SK-N-DZ (cell line): ENCODE measurements at regions not wholly inside any gene's neighbourhood (a gene's known extent, or its start where the extent isn't known, plus 50 kb on each side); places are given as distances from the start of the nearest gene placed in this dataset.

ENCODE experiments used
- DNase-seq: peaks from one replicate; pipeline ENCODE4 v3.0.0-alpha.2; 2015; ENCODE audit warnings: low spot score

DNA sequence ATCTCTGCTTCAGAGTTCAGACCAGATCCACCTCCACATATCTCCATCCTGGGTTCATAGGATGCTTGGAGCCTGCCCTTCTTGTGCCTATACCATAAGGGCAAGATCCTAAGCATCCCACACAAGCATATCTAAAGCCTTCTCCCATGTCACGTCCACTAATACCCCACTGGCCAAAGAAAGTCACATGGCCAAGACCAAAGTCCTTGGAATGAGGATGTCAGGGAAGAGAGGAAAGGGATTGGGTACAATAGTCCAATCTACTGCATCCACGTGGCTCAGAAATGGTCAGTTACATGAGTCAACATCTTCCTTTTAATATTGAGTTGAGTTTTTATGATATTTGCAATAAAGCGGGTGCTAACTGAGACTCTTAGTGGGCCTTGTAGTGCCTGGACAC lies 515.9 kb upstream of the SULF2 start:
- no peak for DNase-seq

GRCh38 chr20:48300529-48300928 lies 515.2 kb upstream of the SULF2 start:
- no peak for DNase-seq

- no peak for DNase-seq
Measured at GRCh38 chr20:48298851-48299484, 513.7 kb upstream of the SULF2 start.

GRCh38 chr20:48298433-48298832 lies 513.2 kb upstream of the SULF2 start:
- no peak for DNase-seq

DNA sequence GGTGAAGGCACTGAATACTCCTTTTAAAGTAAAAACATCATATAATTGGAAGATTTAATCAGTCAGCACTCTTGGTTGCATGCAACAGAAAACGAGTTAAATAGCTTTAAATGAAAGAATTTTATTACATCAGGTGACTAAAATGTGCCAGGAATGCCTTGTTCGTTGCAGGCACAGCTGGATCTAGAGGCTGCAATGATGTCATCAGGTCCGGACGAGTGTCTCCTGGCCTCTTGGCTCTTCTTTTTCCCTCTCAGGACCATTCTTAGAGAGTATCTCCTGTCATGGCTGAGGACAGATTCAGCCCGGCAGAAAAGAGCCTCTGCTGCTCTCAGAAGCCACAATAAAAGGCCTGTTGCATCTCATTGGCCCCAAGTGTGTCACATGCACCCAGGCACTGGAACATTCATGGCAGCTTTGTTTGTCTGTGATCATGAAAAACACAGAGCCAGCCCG lies 510.7 kb upstream of the SULF2 start:
- peak; percentile 55 for DNase-seq

- DNase-seq, result peak; percentile 97
Measured at GRCh38 chr20:48295445-48295903, 510.2 kb upstream of the SULF2 start.

DNA sequence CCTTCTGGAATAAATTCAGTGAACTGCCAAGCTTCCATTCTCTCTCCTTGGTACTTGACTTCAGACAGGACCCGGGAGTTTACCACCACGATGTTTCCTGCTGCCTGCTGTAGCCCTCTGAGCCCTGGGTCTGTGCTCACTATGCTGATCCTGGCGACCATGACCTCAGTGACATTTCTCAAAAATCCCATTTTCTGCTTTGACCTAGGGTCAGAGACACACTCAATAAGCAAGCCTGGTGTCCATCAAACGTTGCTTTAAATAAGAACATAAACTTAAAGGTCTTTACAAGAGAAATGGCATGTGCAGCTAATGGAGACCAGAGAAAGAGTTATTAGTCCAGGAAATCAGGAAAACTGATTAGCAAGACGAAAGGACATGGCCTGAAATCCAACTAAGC lies 509.7 kb upstream of the SULF2 start:
- DNase-seq, result peak; percentile 95

- DNase-seq, result peak; percentile 59
Measured at GRCh38 chr20:48294196-48294595, 508.9 kb upstream of the SULF2 start.

- no peak for DNase-seq
Measured at GRCh38 chr20:48293671-48294070, 508.4 kb upstream of the SULF2 start.

DNA sequence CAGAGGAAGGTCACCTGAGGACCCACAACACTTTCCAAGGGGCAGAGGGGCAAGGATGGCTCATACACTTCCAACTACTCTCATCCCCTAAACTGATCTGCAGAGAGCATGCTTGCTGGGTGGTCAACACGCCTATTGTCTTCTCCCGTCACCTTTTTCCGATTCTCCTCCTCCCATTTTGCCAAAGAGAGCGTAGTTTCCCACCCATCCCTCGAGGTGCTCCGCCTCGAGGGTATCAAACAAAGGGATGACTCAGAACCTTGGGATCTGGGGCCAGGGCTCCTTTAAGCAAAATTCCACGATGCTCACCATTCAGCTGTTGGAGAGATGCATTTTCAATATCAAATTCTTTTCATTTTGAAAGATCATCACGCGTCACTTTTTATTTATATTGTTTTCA lies 507.5 kb upstream of the SULF2 start:
- DNase-seq, result no peak

DNA sequence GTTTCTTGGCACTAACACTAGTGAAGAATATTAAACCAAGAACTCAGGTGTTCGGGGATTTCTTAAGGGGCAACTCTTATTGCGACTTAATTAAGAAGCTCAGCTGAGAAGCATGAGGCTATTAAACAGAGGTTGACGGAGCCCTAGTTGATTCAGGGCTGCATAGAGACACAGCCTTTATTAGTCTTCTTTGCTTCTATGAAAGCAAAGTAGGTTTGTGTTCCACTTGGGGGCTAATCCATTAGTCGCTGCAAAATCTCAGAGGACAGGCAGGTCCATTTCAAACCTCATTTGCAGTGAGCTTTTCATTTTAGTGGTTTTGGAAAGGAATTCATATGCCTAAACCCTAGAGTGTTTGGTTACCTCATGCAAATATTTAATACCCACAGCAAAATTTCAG lies 506.6 kb upstream of the SULF2 start:
- DNase-seq, result no peak

DNA sequence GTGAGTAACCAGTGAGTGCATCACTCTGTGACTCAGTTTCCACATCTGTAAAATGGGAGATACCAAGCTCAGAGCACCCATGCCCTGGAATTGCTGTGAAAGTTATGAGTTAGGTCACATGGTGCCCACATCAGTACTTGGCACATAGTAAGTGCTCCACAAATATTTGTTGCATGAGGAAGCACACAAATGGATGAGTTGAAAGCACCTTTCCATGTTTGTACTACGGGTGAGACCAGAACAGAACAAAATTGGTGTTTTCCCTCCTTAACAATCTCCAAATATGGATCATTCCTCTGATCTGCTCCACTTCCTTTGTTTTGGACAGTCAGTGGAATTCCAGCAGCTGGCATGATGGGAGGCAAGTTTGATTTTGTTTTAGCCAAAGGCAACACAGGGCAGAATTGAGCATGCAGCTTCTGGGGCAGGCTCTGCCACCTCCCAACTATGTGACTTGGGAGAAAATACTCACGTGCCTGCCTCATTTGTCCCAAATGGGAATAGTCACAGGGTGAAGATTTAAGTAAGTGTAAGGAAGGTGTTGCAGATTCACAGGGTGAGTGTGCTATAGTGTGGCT lies 503.7 kb upstream of the SULF2 start:
- no peak for DNase-seq

- DNase-seq, result no peak
Measured at GRCh38 chr20:48287552-48288170, 502.4 kb upstream of the SULF2 start.

GRCh38 chr20:48287021-48287494 lies 501.8 kb upstream of the SULF2 start:
- DNase-seq, result no peak

GRCh38 chr20:48286601-48287000 lies 501.3 kb upstream of the SULF2 start:
- peak; percentile 82 for DNase-seq

- DNase-seq, result no peak
Measured at GRCh38 chr20:48285656-48286055, 500.4 kb upstream of the SULF2 start.

DNA sequence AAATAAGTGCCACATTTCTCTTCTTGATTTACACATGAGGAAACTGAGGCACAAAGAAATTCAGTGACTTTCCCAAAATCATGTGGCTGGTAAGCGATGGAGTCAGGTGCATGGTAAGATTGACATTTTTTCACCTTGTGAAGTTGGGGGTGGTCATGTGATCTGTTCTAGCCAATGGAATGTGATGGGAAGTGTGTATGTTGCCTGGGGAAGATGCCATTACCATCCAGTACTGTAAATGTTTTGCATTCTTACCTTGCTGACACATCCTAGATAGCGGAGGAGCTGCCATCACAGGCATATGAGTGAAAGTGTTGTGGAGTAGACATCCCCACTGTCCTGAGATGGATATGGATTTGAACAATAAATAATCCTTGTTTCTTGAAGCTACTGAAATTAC lies 499.6 kb upstream of the SULF2 start:
- DNase-seq, result no peak

GRCh38 chr20:48284315-48284714 lies 499.0 kb upstream of the SULF2 start:
- DNase-seq, result no peak

DNA sequence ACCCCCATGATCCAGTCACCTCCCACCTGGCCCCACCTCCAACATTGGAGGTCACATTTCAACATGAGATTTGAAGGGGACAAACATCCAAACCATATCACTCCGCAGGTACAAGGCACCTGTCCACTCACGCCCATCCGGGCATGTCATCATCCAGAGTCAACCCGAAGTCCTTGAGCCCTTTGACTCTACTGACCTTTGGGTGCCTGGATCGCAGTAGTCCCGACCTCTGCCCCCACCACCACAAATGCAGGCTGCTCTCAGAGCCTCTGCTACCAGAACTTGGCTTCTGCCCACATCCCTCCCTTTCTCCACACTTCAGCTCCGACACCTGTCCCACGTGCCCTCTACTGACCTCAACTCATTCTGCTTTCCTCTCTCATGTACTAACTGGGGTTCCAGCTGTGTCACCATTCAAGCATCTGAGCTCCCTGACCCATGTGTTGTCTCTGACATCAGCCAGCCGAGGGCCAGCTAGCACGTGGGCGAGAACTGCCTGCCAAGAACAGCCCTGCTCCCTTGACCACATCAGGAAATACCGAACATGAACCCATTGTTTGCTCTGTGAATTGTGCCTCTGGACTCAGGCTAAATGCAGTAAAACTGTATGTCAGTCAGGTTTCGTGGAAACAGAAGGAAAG lies 498.3 kb upstream of the SULF2 start:
- DNase-seq, result no peak

GRCh38 chr20:48282591-48283228 lies 497.4 kb upstream of the SULF2 start:
- peak; percentile 46 for DNase-seq

DNA sequence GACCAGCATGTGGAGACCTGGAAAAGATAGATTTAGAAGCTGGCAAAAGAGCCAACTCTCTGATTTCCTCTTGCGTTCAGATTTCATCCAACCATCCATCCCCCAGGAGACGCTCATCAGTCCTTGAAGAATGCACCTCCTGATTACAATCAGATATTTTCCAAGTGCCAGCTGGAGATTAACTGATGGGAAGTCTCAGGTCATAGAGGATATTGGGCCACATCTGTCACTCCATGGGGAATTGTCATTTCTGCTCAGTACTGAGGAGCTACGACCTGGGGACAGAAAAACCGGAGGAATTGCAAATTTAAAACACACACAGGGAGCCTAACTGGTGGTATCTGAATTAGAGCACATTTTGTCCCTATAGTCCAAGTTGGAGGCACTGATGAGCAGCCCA lies 496.2 kb upstream of the SULF2 start:
- peak; percentile 45 for DNase-seq

- DNase-seq, result no peak
Measured at GRCh38 chr20:48278961-48279481, 493.7 kb upstream of the SULF2 start.
